Uterus (tissue), 3 donors: ENCODE measurements at regions not wholly inside any gene's neighbourhood (a gene's known extent, or its start where the extent isn't known, plus 50 kb on each side); places are given as distances from the start of the nearest gene placed in this dataset.

Source experiments
- DNase-seq, 2 donors: peaks; one replicate each; pipeline ENCODE4 v3.0.0-alpha.2; 2019 to 2020
- H3K27ac ChIP-seq, 2 donors: fragments of 200-600 bp; sonication (generic); 1 replicate in 1 of 2; 2 replicates in 1 of 2; pipeline ENCODE4 v1.5.1; 2016 to 2018
- H3K27me3 ChIP-seq, 2 donors: fragments of 200-600 bp; sonication (generic); one replicate each; pipeline ENCODE4 v1.5.1; 2018 to 2019; ENCODE audit warnings: control low read depth in 1 of 2
- H3K36me3 ChIP-seq, 2 donors: fragments of 200-600 bp; sonication (generic); one replicate each; pipeline ENCODE4 v1.5.1; 2019; ENCODE audit warnings: control low read depth in 1 of 2
- H3K4me1 ChIP-seq, 2 donors: fragments of 200-600 bp; sonication (generic); one replicate each; pipeline ENCODE4 v1.5.1; 2018 to 2019; ENCODE audit warnings: control low read depth in 1 of 2
- H3K4me3 ChIP-seq, 2 donors: fragments of 200-600 bp; sonication (generic); 1 replicate in 1 of 2; 2 replicates in 1 of 2; pipeline ENCODE4 v1.5.1; 2018 to 2019; ENCODE audit warnings: mild to moderate bottlenecking in 1 of 2
- H3K9me3 ChIP-seq, 2 donors: fragments of 200-600 bp; sonication (generic); one replicate each; pipeline ENCODE4 v1.5.1; 2019; ENCODE audit warnings: control low read depth in 1 of 2
- POLR2A ChIP-seq, 2 donors: fragments of 450-650 bp; IDR thresholded peaks; one replicate each; pipeline ENCODE4 v1.6.1; 2016; ENCODE audit warnings: antibody characterized with exemption in 2 of 2, mild to moderate bottlenecking in 1 of 2, moderate library complexity in 1 of 2
- intact Hi-C: fragments of 100-400 bp; cut with DNase I; formaldehyde crosslinking; loops from one replicate; pipeline ENCODE4 v1.15.1; 2023; ENCODE audit warnings: low total_unique reads
- TF ChIP-seq, protein P1 (sequence below), 4 experiments: fragments of 200-600 bp in 2 of 4; fragments of 450-650 bp in 2 of 4; sonication (generic) in 2 of 4; IDR thresholded peaks; one replicate each; pipeline ENCODE4 v1.5.1; 2016 to 2019; ENCODE audit warnings: antibody characterized with exemption in 4 of 4, mild to moderate bottlenecking in 2 of 4, moderate library complexity in 1 of 4
- donor health status: DM: yes; HTN: yes; CAD: no.

DNA sequence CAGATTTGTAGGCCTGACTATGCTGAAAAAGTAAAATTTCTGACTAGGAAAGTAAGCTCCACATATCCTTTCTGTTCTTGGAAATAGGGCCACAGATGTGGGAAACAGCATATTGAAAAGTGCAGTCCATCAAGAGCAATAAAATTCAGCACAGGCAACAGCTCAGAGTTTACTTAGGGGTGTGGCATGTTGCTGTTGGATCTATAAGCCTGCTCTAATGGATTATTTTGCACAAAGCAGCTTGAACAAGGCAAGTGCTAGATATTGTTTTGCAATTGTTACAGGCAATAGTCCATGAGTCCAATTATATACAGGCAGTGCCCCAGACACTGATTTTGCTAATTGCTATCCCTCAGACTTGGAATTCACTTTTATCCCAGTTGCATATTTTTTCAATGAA, 289.8 kb upstream of the SNX7 start:
- H3K36me3 ChIP-seq: no peaks in the 10 kb centered on the region
- no peaks in the 10 kb centered on the region for H3K4me1 ChIP-seq
- TF ChIP-seq, protein P1, sequence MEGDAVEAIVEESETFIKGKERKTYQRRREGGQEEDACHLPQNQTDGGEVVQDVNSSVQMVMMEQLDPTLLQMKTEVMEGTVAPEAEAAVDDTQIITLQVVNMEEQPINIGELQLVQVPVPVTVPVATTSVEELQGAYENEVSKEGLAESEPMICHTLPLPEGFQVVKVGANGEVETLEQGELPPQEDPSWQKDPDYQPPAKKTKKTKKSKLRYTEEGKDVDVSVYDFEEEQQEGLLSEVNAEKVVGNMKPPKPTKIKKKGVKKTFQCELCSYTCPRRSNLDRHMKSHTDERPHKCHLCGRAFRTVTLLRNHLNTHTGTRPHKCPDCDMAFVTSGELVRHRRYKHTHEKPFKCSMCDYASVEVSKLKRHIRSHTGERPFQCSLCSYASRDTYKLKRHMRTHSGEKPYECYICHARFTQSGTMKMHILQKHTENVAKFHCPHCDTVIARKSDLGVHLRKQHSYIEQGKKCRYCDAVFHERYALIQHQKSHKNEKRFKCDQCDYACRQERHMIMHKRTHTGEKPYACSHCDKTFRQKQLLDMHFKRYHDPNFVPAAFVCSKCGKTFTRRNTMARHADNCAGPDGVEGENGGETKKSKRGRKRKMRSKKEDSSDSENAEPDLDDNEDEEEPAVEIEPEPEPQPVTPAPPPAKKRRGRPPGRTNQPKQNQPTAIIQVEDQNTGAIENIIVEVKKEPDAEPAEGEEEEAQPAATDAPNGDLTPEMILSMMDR (IDR thresholded peaks at IDR 0.05): no peak
- TF ChIP-seq POLR2A (IDR thresholded peaks at IDR 0.05): no peak
- H3K27ac ChIP-seq: no peak overlapping the region
- DNase-seq: no peak
- intact Hi-C loops: no loop called here
- no peaks in the 10 kb centered on the region for H3K9me3 ChIP-seq
- no peak overlapping the region for H3K4me3 ChIP-seq
- no peaks in the 10 kb centered on the region for H3K27me3 ChIP-seq

DNA sequence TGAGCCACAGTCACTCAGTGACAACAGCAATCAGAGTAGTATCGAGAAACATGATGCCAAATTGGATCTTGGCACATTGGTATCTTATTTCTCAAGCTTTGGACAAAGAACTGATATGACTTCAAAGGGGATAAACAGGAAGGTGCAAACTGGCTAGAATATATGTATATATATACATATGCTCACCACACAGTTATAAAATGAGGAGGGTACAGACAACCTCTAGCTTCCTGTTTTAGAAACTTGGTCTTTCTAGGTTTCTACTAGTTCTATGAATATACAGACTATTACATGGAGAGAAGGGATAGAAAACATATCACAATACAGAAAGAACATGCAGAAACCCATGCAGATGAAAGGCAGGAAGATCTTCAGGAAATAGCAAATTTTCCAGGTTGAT, 292.1 kb upstream of the SNX7 start:
- TF ChIP-seq, protein P1 (IDR thresholded peaks at IDR 0.05): no peak
- no peak for TF ChIP-seq POLR2A (IDR thresholded peaks at IDR 0.05)
- H3K36me3 ChIP-seq: no peaks in the 10 kb centered on the region
- intact Hi-C loops: no loop called here
- H3K27me3 ChIP-seq: no peaks in the 10 kb centered on the region
- H3K4me3 ChIP-seq: no peak overlapping the region
- no peak overlapping the region for H3K27ac ChIP-seq
- no peaks in the 10 kb centered on the region for H3K9me3 ChIP-seq
- DNase-seq: no peak
- H3K4me1 ChIP-seq: no peaks in the 10 kb centered on the region

DNA sequence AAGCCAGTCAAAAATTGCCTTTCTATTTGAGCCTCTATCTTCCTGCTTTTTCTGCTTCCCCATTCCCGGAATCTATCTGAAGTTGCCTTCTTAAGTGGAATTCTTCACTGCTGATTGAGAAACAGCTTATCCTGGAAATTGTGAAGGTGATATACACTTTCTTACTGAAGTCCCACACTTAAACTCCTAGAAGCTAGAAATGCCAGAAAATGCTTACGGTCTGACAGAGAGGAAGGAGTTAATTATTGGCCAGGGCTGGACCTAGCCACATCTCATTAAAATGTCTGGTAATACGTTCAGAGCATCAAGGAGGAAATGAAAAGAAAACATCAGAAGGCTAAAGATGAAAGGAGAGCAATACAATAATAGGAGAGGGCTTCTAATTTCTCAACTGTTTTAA, 292.5 kb upstream of the SNX7 start:
- no peak for DNase-seq
- intact Hi-C loops: no loop called here
- Histone ChIP-seq H3K4me3 (no peak overlapping the region), H3K27me3 (no peaks in the 10 kb centered on the region), H3K9me3 (no peaks in the 10 kb centered on the region), H3K4me1 (no peaks in the 10 kb centered on the region), H3K27ac (no peak overlapping the region), H3K36me3 (no peaks in the 10 kb centered on the region)
- no peak for TF ChIP-seq POLR2A (IDR thresholded peaks at IDR 0.05)
- TF ChIP-seq, protein P1 (IDR thresholded peaks at IDR 0.05): no peak

DNA sequence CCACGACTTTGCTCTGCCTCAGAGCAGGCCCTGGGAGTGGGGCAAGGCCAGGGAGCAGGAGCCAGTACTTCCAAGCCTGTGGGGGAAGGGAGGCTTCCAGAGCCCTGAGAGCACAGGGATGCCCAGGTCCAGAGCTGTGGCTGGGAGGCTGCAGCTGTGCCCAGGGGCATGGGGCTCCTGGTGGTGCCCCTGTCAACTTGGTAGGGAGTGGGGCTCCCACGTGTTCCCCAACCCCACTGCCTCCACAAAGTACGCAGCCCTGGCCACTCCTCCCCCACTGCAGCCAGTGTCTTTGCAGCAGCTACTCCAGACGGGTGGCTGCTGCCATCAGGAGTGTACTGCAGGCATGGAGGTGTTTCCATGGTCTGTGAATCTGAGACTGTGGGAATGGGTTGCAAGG, 294.1 kb upstream of the SNX7 start:
- no peak for TF ChIP-seq POLR2A (IDR thresholded peaks at IDR 0.05)
- intact Hi-C loops: no loop called here
- H3K4me1 ChIP-seq: no peaks in the 10 kb centered on the region
- DNase-seq: no peak
- H3K36me3 ChIP-seq: no peaks in the 10 kb centered on the region
- no peak overlapping the region for H3K27ac ChIP-seq
- H3K27me3 ChIP-seq: no peaks in the 10 kb centered on the region
- no peaks in the 10 kb centered on the region for H3K9me3 ChIP-seq
- H3K4me3 ChIP-seq: no peak overlapping the region

DNA sequence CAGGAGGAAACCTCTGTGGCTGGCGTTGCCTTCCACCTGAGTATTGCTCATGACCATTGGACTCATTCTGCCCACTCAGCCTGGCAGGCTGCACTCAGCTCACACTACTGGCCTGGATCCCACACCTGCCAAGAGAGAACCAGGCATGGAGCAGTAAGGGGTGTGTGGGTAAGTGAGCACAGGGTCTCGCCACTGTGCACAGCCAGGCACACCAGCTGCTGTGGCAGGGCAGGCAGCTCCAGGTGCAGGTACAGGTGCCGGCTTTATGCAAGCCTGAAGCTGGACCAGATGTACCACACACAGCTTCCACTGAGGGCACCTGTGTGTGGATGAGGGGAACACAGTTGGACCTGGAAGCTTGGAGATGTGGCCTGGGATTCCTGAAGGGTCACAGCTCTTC, 295.2 kb upstream of the SNX7 start:
- Histone ChIP-seq H3K4me3 (no peak overlapping the region), H3K36me3 (no peaks in the 10 kb centered on the region), H3K27ac (no peak overlapping the region), H3K9me3 (no peaks in the 10 kb centered on the region), H3K4me1 (no peaks in the 10 kb centered on the region), H3K27me3 (no peaks in the 10 kb centered on the region)
- intact Hi-C loops: no loop called here
- no peak for DNase-seq
- TF ChIP-seq, protein P1 (IDR thresholded peaks at IDR 0.05): no peak
- no peak for TF ChIP-seq POLR2A (IDR thresholded peaks at IDR 0.05)

DNA sequence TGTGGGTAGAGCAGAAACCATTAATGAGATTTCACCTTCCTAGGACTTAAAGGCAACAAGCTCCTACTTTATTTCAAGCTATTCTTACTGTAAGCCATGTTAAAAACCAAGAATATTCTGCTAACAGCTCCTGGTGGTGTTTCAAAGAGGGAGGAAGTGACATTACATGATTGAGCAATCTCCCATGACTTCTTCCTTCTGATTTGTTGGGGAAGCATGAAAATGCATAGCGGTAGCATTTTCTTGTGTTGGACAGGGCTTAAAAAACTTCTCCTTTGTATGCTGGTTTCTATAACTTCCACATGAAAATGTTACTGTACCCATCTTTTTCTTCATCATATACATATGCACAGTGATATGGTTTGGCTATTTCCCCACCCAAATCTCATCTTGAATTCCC, 297.0 kb upstream of the SNX7 start:
- Histone ChIP-seq H3K27ac (no peak overlapping the region), H3K4me3 (no peak overlapping the region), H3K9me3 (no peaks in the 10 kb centered on the region), H3K36me3 (no peaks in the 10 kb centered on the region), H3K27me3 (no peaks in the 10 kb centered on the region), H3K4me1 (no peaks in the 10 kb centered on the region)
- intact Hi-C loops: no loop called here
- DNase-seq: no peak
- TF ChIP-seq, protein P1 (IDR thresholded peaks at IDR 0.05): no peak
- no peak for TF ChIP-seq POLR2A (IDR thresholded peaks at IDR 0.05)
